GM19468 (cell line): ENCODE measurements at regions not wholly inside any gene's neighbourhood (a gene's known extent, or its start where the extent isn't known, plus 50 kb on each side); places are given as distances from the start of the nearest gene placed in this dataset.

Experiments used
- ATAC-seq: cut with Tn5 transposase; IDR thresholded peaks from one replicate; pipeline ENCODE4 v1.9.1; 2021; ENCODE audit warnings: mild to moderate bottlenecking, moderate library complexity, moderate number of reproducible peaks; ENCODE audit not compliant: unreplicated experiment; ENCODE audit errors: extremely low read depth

- no peak for ATAC-seq
Measured at GRCh38 chr7:68103319-68103718, 1106.7 kb downstream of the TYW1 start.

GRCh38 chr7:68107261-68107660 lies 1110.6 kb downstream of the TYW1 start:
- no peak for ATAC-seq

DNA sequence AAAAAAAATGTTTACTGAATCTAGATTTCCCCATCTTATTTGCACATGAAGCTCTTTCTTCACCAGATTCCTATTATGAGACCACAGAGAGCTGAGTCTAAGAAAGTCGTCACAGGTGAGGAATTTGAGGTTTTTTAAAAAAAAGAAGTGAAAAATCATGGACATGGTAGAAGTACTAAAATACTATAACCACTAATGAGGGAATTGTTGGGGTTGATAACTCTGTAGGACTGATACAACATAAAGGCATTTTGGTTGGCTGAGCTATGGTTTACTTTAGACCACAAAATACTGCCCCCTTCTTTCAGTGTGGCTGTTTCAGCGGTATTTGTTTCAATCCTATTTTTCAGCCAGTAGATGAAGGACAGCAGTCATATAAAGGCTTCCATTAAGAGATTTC lies 1111.3 kb downstream of the TYW1 start:
- no peak for ATAC-seq

GRCh38 chr7:68109299-68109698 lies 1112.7 kb downstream of the TYW1 start:
- no peak for ATAC-seq

- ATAC-seq: no peak
Measured at GRCh38 chr7:68119411-68119810, 1122.8 kb downstream of the TYW1 start.

DNA sequence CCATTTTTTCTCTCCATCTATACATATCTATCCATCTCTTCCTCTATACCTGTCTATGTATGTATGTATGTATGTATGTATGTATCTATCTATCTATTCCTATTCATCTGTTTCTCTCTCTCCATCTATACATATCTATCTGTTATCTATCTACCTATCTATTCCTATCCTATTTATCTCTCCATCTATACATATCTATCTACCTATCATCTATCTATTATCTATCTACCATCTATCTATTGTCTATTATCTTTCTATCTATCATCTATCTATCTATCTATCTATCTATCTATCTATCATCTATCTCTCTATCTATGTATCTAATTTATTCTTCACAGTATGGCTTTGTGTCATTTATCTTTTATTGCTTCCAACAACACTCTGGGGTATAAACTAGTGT lies 1124.4 kb downstream of the TYW1 start:
- no peak for ATAC-seq

DNA sequence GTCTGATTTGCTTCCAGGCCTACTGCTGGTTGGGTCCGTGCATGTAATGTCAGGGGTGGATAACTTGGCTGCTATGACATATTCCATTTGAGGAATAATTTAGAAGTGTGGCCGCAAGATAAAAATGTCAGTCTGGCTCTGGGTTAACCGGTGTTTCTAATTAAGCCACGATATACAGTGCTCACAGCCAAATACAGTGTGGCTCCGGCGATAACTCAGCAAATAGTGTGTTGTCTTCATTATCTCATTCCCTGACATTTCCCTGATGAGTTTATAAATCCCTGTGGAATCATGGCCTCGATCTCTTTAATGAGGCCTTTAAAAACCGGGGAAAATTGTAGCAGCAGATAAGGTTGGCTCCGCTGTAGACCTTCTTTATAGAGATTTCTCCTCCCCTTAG lies 1125.0 kb downstream of the TYW1 start:
- no peak for ATAC-seq

DNA sequence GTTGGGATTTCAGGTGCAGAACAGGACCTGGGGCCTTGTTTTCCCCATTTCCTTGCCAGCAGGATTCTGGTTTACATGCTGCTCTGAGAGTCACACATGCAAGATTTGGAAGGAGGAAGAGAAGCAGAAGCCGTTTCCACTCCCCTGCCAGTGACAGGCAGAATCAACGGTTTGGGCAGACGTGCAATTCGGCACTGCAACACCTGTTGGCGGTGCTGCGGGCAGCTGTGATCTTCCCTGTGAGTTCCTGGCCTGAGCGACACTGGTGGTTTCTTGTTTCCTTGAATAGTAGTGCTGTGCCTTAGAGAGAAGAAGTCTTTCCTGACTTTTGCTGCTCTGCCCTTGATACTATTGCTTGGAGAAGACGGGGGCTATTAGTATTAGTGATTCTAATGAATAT lies 1126.2 kb downstream of the TYW1 start:
- ATAC-seq: no peak

DNA sequence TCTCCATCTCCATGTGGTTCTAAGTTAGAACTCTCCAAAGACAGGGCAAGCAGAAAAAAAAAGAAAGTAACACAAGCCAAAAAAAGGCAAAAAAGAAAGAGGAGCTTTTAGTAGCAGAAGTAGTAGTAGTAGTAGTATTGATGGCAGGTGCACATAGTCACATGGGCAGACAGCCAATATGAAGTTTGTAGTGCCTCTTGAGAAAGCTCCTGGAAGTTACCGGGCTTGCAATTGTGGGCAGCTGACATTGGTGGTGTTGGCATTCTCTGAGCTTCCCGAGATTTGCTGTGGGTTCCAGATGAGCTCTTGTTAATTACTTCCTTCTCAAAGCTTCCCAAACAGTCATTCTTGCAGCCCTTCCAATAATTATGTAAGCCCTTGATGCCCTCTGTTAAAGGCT lies 1128.5 kb downstream of the TYW1 start:
- no peak for ATAC-seq

DNA sequence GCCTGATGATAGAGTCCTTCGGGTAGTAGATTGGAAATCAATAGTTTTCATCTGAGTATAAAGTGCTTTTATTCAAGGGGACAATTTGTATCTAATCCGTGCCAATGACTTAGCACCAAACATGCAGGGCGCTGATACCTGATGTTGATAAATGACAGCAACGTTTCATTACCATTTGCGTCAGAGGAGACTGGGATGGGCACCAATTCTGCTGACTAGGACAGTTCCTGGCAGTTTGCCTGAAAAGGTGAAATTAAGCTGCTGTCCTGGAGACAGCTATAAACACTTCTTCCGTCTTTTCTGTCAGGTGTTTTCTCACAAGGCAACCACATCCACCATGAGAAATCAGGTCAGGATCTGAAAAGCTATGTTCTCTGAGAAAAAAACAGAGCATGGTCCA lies 1136.4 kb downstream of the TYW1 start:
- no peak for ATAC-seq

- no peak for ATAC-seq
Measured at GRCh38 chr7:68143345-68143744, 1146.7 kb downstream of the TYW1 start.

- ATAC-seq: no peak
Measured at GRCh38 chr7:68146983-68147382, 1150.3 kb downstream of the TYW1 start.

DNA sequence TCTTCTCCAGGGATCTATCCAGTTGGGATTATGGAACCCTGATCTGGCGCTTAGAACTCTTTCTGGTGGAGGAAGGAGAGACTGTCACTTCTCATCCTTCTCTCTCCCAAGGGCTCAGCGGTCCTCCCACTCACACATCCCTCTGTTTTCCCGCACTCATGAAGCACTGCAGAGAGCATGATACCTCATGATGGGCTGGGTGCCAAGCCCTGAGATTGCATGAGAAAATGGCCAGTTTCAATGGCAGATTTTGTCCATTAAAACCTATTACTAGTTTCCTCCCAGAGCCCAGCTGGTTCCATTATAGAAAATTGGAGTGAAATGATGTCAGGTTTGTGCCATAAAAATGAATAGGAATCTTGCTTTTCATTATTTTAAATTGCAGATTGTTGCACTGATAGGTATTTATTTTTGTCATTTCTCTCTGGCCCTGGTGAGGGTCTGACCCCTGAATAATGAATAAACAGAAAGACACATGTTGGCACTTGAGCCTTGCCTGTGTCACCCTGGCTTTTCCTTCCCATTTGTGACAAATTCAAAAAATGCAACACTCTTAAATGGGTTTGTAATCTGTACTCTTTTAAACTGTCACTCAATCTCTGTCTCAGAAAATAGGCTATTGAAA lies 1151.1 kb downstream of the TYW1 start:
- ATAC-seq: no peak

DNA sequence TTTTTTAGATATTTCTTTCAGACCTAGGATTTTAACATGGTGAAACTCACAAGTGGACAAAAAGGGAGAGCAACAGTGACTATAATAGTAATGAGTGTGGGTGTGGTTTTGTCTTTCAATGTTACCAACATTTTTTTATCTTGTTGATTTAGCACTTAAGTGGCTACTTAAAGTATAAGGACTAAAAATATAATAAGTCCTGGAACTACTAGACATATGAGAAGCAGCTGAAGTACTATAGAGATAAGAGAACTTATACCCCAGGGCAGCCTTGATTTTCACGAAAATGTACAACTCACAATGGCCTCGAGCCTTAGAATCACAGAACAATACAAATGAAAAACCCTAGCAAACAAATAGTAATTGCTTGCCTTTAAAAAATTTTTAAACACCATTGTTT lies 1151.8 kb downstream of the TYW1 start:
- no peak for ATAC-seq

DNA sequence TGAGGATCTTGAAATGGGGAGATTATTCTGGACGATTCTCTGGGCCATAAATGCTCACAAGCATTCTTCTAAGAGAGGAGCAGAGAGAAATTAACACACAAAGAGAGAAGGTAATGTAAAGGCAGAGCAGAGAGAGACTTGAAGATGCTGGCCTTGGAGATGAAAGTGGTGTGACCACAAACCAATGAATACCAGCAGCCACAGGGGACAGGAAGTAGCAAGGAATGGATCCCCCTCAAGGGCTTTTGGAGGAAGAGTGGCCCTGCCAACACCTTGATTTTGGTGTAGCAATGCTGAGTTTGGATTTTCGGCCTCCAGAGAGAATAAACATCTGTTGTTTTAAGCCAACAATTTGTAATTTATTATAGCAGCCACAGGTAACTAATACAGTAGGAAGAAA lies 1155.6 kb downstream of the TYW1 start:
- no peak for ATAC-seq

GRCh38 chr7:68155676-68156075 lies 1159.0 kb downstream of the TYW1 start:
- no peak for ATAC-seq

GRCh38 chr7:68158686-68159295 lies 1162.2 kb downstream of the TYW1 start:
- ATAC-seq: no peak

DNA sequence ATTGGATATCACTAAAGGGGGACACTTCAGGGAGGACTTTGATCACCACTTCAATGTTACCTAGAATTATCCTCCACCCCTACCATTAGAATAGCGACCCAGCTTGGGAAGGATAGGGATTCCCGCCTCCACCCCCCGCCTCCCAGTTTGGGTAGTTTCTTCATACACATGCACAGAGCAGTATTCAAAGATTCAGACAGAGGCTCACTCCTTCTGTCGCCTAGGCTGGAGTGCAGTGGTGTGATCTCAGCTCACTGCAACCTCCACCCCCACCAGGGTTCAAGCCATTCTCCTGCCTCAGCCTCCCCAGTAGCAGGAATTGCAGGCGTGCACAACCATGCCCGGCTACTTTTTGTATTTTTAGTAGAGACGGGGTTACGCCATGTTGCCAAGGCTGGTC lies 1166.1 kb downstream of the TYW1 start:
- no peak for ATAC-seq

- no peak for ATAC-seq
Measured at GRCh38 chr7:68166525-68166924, 1169.9 kb downstream of the TYW1 start.

GRCh38 chr7:68173513-68173912 lies 1176.9 kb downstream of the TYW1 start:
- no peak for ATAC-seq

GRCh38 chr7:68176974-68177373 lies 1180.3 kb downstream of the TYW1 start:
- no peak for ATAC-seq

- no peak for ATAC-seq
Measured at GRCh38 chr7:68180761-68181160, 1184.1 kb downstream of the TYW1 start.
